Panc1 (cell line): ENCODE measurements at regions not wholly inside any gene's neighbourhood (a gene's known extent, or its start where the extent isn't known, plus 50 kb on each side); places are given as distances from the start of the nearest gene placed in this dataset.

Source experiments
- ATAC-seq: fragments of 200-7000 bp; cut with Tn5 transposase; 2 replicates; pipeline ENCODE4 v1.9.1; 2020; ENCODE audit warnings: mild to moderate bottlenecking, moderate library complexity
- BruUV-seq: library from RNA; stranded (reverse); fragments of 400-500 nt; replicated peaks from 2 replicates; lab custom pipeline; 2021; lab: Mats Ljungman, UMichigan
- CTCF ChIA-PET: fragments of 300-600 bp; sonication (Branson Sonifier 250); formaldehyde crosslinking; loops from one replicate; lab custom pipeline; 2022; ENCODE audit warnings: antibody characterized with exemption; lab: Charles Lee
- POLR2A ChIA-PET: fragments of 300-600 bp; sonication (Branson Sonifier 250); formaldehyde crosslinking; loops from one replicate; lab custom pipeline; 2022; ENCODE audit warnings: antibody characterized with exemption; lab: Charles Lee
- DNase-seq: peaks from one replicate; pipeline ENCODE4 v3.0.0-alpha.2; 2010; ENCODE audit warnings: low read depth, low spot score
- H3K27ac ChIP-seq: 2 replicates; pipeline ENCODE4 v1.5.1; 2011; ENCODE audit warnings: mild to moderate bottlenecking, low read length, inconsistent platforms
- H3K27me3 ChIP-seq: fragments of 200-500 bp; sonication (Bioruptor generic); 2 replicates; pipeline ENCODE4 v1.6.0; 2014; ENCODE audit warnings: low read length, inconsistent platforms; ENCODE audit not compliant: control insufficient read depth, insufficient read depth
- H3K36me3 ChIP-seq: fragments of 200-500 bp; sonication (Bioruptor generic); 2 replicates; pipeline ENCODE4 v1.5.1; 2014; ENCODE audit warnings: inconsistent platforms, mild to moderate bottlenecking, low read length, moderate library complexity; ENCODE audit not compliant: control insufficient read depth, insufficient read depth
- H3K4me1 ChIP-seq: 2 replicates; pipeline ENCODE4 v1.5.1; 2011; ENCODE audit warnings: inconsistent platforms, mild to moderate bottlenecking, low read length, moderate library complexity; ENCODE audit not compliant: control insufficient read depth, insufficient read depth
- H3K4me3 ChIP-seq, 2 experiments: 2 replicates each; pipeline ENCODE4 v1.5.1; 2011 to 2012; ENCODE audit warnings: low read depth in 2 of 2, low read length in 2 of 2, mild to moderate bottlenecking in 2 of 2, inconsistent platforms in 1 of 2, moderate library complexity in 1 of 2
- H3K9me3 ChIP-seq: fragments of 200-500 bp; sonication (Bioruptor generic); 2 replicates; pipeline ENCODE4 v1.5.1; 2014; ENCODE audit warnings: low read depth, mild to moderate bottlenecking, inconsistent platforms, low read length, moderate library complexity; ENCODE audit not compliant: control insufficient read depth, insufficient read depth
- CTCF ChIP-seq: fragments of 450-650 bp; IDR thresholded peaks from 2 replicates; pipeline ENCODE4 v1.5.1; 2017; ENCODE audit warnings: mild to moderate bottlenecking
- POLR2AphosphoS5 ChIP-seq: IDR thresholded peaks from 2 replicates; pipeline ENCODE4 v1.6.1; 2012; ENCODE audit warnings: mild to moderate bottlenecking, low read depth, low read length, moderate library complexity
- REST ChIP-seq, 2 experiments: IDR thresholded peaks; 2 replicates each; pipeline ENCODE4 v1.6.1; 2011 to 2012; ENCODE audit warnings: low read depth in 2 of 2, control low read depth in 1 of 2, low read length in 1 of 2, mild to moderate bottlenecking in 1 of 2, moderate library complexity in 1 of 2; ENCODE audit not compliant: insufficient read depth in 1 of 2
- SIN3A ChIP-seq: IDR thresholded peaks from 2 replicates; pipeline ENCODE4 v1.6.1; 2012; ENCODE audit warnings: low read depth, mild to moderate bottlenecking, low read length, moderate library complexity, borderline replicate concordance; ENCODE audit not compliant: insufficient read depth
- TCF7L2 ChIP-seq: IDR thresholded peaks from 2 replicates; pipeline ENCODE4 v1.6.1; 2011; ENCODE audit warnings: mild to moderate bottlenecking, low read depth, low read length, inconsistent platforms
- in situ Hi-C: cut with HindIII; loops from 2 replicates; pipeline ENCODE4 v1.10.0; 2016; ENCODE audit warnings: low sequenced_read_pairs, low pct_unique_long_range_greater_than_20kb
- intact Hi-C: fragments of 100-400 bp; cut with micrococcal nuclease; formaldehyde crosslinking; loops from one replicate; pipeline ENCODE4 v1.10.0; 2022; ENCODE audit not compliant: unreplicated experiment

- no peak overlapping the region for H3K27ac ChIP-seq
- H3K9me3 ChIP-seq, result no peaks in the 10 kb centered on the region
- no peak for TF ChIP-seq REST (IDR thresholded peaks at IDR 0.05; ENCODE audit: insufficient read depth in 1 of 2, low read depth in 2 of 2, low read length in 1 of 2)
- TF ChIP-seq CTCF, result no peak
- TF ChIP-seq SIN3A, result no peak
- no peak for TF ChIP-seq POLR2AphosphoS5
- no peak for TF ChIP-seq TCF7L2
- in situ Hi-C loops, result no loop called here
- CTCF ChIA-PET, result no interaction called here
- intact Hi-C loops, result no loop called here
- ATAC-seq (no peak), DNase-seq (no peak)
- H3K4me3 ChIP-seq, result no peak overlapping the region
- H3K27me3 ChIP-seq, result no peaks in the 10 kb centered on the region
- H3K36me3 ChIP-seq, result no peaks in the 10 kb centered on the region
- H3K4me1 ChIP-seq, result no peaks in the 10 kb centered on the region
- POLR2A ChIA-PET, result no interaction called here
- BruUV-seq, result no TSS peak
Measured at GRCh38 chr13:103358255-103358932, 292.2 kb upstream of the SLC10A2 start.

- ChIA-PET CTCF (no interaction called here), POLR2A (no interaction called here)
- H3K27me3 ChIP-seq, result no peaks in the 10 kb centered on the region
- H3K27ac ChIP-seq, result no peak overlapping the region
- H3K9me3 ChIP-seq, result no peaks in the 10 kb centered on the region
- H3K36me3 ChIP-seq, result no peaks in the 10 kb centered on the region
- BruUV-seq, result no TSS peak
- intact Hi-C loops (no loop called here), in situ Hi-C loops (no loop called here)
- no peak for DNase-seq
- ATAC-seq, result no peak
- TF ChIP-seq REST (IDR thresholded peaks at IDR 0.05; ENCODE audit: insufficient read depth in 1 of 2, low read depth in 2 of 2, low read length in 1 of 2) (no peak), CTCF (no peak), POLR2AphosphoS5 (no peak), TCF7L2 (no peak), SIN3A (no peak)
- H3K4me3 ChIP-seq, result no peak overlapping the region
- H3K4me1 ChIP-seq, result no peaks in the 10 kb centered on the region
Measured at GRCh38 chr13:103356226-103356864, 290.1 kb upstream of the SLC10A2 start.
